Spleen (tissue), 11 donors: ENCODE measurements at regions not wholly inside any gene's neighbourhood (a gene's known extent, or its start where the extent isn't known, plus 50 kb on each side); places are given as distances from the start of the nearest gene placed in this dataset.

Experiments used
- DNase-seq: peaks from one replicate; pipeline ENCODE4 v3.0.0-alpha.2; 2020
- H3K27ac ChIP-seq, 8 donors: fragments of 200-600 bp; sonication (generic) in 7 of 8; 1 replicate in 4 of 8; 2 replicates in 4 of 8; pipeline versions ENCODE4 v1.5.0 to v1.8.0; 2016 to 2021; ENCODE audit warnings: inconsistent platforms in 4 of 8, mild to moderate bottlenecking in 4 of 8, moderate library complexity in 1 of 8
- H3K27me3 ChIP-seq, 7 donors: fragments of 200-600 bp; sonication (generic) in 6 of 7; replicated peaks in 1 of 7; 1 replicate in 4 of 7; 2 replicates in 3 of 7; pipeline versions ENCODE4 v1.5.0 to v1.8.0; 2016 to 2021; ENCODE audit warnings: inconsistent platforms in 3 of 7, mild to moderate bottlenecking in 1 of 7
- H3K36me3 ChIP-seq, 6 donors: fragments of 200-600 bp; sonication (generic) in 5 of 6; 1 replicate in 4 of 6; 2 replicates in 2 of 6; pipeline versions ENCODE4 v1.5.0 to v1.8.0; 2016 to 2021; ENCODE audit warnings: inconsistent platforms in 2 of 6
- H3K4me1 ChIP-seq, 6 donors: fragments of 200-600 bp; sonication (generic) in 5 of 6; 1 replicate in 3 of 6; 2 replicates in 3 of 6; pipeline versions ENCODE4 v1.5.0 to v1.8.0; 2016 to 2021; ENCODE audit warnings: inconsistent platforms in 3 of 6
- H3K4me3 ChIP-seq, 8 donors: fragments of 200-600 bp; sonication (generic) in 7 of 8; 1 replicate in 4 of 8; 2 replicates in 4 of 8; pipeline versions ENCODE4 v1.5.0 to v1.8.0; 2016 to 2021; ENCODE audit warnings: inconsistent platforms in 4 of 8, mild to moderate bottlenecking in 4 of 8, moderate library complexity in 2 of 8
- H3K9me3 ChIP-seq, 8 donors: fragments of 200-600 bp; sonication (generic) in 7 of 8; 1 replicate in 4 of 8; 2 replicates in 4 of 8; pipeline versions ENCODE4 v1.5.0 to v1.8.0; 2016 to 2021; ENCODE audit warnings: inconsistent platforms in 4 of 8
- POLR2A ChIP-seq, 3 donors: fragments of 450-650 bp; IDR thresholded peaks; one replicate each; pipeline ENCODE4 v1.5.1; 2017; ENCODE audit warnings: antibody characterized with exemption in 3 of 3, mild to moderate bottlenecking in 1 of 3
- POLR2AphosphoS5 ChIP-seq, 3 donors: sonication (generic); formaldehyde crosslinking; IDR thresholded peaks; one replicate each; pipeline ENCODE4 v1.5.1; 2017; ENCODE audit warnings: antibody characterized with exemption in 3 of 3
- WGBS, 5 donors: extraction: QIAGEN DNeasy Blood & Tissue Kit in 3 of 5; methylation state at CpG; one replicate each; pipeline versions ENCODE4 v1.1.5 to v1.1.7; 2013 to 2018; 5-methylcytosine and 5-hydroxymethylcytosine counted together
- intact Hi-C: fragments of 100-400 bp; cut with DNase I; formaldehyde crosslinking; loops from one replicate; pipeline ENCODE4 v1.15.0; 2023; ENCODE audit warnings: low total_unique reads
- TF ChIP-seq, protein P1 (sequence below), 11 experiments: fragments of 200-600 bp in 7 of 11; fragments of 450-650 bp in 4 of 11; sonication (generic) in 4 of 11; IDR thresholded peaks in 8 of 11; conservative IDR thresholded peaks in 3 of 11; 1 replicate in 7 of 11; 2 replicates in 4 of 11; pipeline versions ENCODE4 v1.4.0 to v1.8.0; 2016 to 2021; ENCODE audit warnings: antibody characterized with exemption in 11 of 11, inconsistent platforms in 4 of 11, mild to moderate bottlenecking in 1 of 11
- donor health status: healthy with polysubstance abuse.
- donor health status: DM: no; HTN: no; CAD: no; lungs with moderate emphysema.
- donor health status: DM: no; HTN: no; CAD: no.
- donor health status: Bipolar disorder and iron deficiency.
- donor health status: healthy.
- donor health status: DM: no; HTN: no; CAD: no.
- donor health status: DM: yes; HTN: yes; CAD: no.

DNA sequence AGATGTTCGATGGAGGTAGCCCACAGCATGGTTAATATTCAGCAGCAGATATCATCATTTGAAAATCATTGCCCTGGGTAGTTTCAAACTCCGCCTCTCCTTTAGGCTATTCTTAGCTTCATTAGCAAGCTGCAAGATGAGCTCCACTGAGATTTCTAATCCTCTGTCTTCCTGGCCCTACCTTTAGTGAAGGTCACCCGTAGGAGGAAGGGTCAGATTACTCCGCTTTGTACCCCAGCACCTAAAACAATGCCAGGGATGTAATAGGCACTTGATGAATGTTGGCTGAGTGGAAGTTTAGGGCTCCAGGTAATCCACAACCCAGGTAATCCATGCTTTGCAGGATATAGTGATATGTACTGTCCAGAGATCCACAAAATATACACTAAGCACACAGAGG is 260.1 kb upstream of the MTNR1B start:
- Histone ChIP-seq H3K4me3 (no peak overlapping the region), H3K9me3 (peaks cover 0 to 3% (median 0%) of the 10 kb centered on the region in 8 donors), H3K27me3 (peaks cover 0 to 33% (median 4%) of the 10 kb centered on the region in 7 donors), H3K4me1 (peaks cover 0 to 20% (median 0%) of the 10 kb centered on the region in 6 donors), H3K27ac (no peak overlapping the region), H3K36me3 (no peaks in the 10 kb centered on the region)
- TF ChIP-seq POLR2AphosphoS5 (IDR thresholded peaks at IDR 0.05) (no peak), POLR2A (IDR thresholded peaks at IDR 0.05) (no peak)
- TF ChIP-seq, protein P1, sequence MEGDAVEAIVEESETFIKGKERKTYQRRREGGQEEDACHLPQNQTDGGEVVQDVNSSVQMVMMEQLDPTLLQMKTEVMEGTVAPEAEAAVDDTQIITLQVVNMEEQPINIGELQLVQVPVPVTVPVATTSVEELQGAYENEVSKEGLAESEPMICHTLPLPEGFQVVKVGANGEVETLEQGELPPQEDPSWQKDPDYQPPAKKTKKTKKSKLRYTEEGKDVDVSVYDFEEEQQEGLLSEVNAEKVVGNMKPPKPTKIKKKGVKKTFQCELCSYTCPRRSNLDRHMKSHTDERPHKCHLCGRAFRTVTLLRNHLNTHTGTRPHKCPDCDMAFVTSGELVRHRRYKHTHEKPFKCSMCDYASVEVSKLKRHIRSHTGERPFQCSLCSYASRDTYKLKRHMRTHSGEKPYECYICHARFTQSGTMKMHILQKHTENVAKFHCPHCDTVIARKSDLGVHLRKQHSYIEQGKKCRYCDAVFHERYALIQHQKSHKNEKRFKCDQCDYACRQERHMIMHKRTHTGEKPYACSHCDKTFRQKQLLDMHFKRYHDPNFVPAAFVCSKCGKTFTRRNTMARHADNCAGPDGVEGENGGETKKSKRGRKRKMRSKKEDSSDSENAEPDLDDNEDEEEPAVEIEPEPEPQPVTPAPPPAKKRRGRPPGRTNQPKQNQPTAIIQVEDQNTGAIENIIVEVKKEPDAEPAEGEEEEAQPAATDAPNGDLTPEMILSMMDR (IDR thresholded peaks at IDR 0.05 in 8 of 11, conservative IDR thresholded peaks at IDR 0.05 in 3 of 11): no peak
- no peak for DNase-seq
- intact Hi-C loops: loop anchor here (10.0 kb wide), 1 partner anchor 65 kb away; no protein-coding TSS in a partner anchor
- 85 to 95% (median 90%) methylated on average over 4 of the region's 4 CpGs for WGBS, 5 donors

DNA sequence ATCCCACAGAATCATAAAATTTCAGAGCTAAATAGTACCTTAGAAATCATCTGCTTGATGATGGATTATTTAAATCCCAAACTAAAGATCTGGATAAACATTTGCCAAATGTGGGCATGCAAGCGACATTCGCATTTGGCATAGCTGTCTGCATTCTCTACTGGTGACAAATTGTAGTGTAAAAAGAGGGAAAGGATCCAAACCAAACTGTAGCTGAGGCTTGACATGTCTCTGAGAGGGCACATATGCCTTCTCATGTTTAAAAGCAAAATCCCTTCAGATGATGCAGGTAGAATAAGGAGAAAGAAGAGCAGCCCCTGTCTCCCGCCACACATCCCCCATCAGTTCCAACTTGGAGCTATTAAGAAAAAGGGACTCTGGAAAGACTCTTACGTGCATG is 257.5 kb upstream of the MTNR1B start:
- H3K27me3 ChIP-seq: peaks cover 0 to 22% (median 4%) of the 10 kb centered on the region in 7 donors
- no peaks in the 10 kb centered on the region for H3K9me3 ChIP-seq
- no peak overlapping the region for H3K4me3 ChIP-seq
- intact Hi-C loops: no loop called here
- no peaks in the 10 kb centered on the region for H3K36me3 ChIP-seq
- peaks cover 0 to 15% (median 0%) of the 10 kb centered on the region in 6 donors for H3K4me1 ChIP-seq
- TF ChIP-seq, protein P1 (IDR thresholded peaks at IDR 0.05 in 8 of 11, conservative IDR thresholded peaks at IDR 0.05 in 3 of 11): no peak
- no peak for TF ChIP-seq POLR2AphosphoS5 (IDR thresholded peaks at IDR 0.05)
- TF ChIP-seq POLR2A (IDR thresholded peaks at IDR 0.05): no peak
- DNase-seq: no peak
- WGBS, 5 donors: 85 to 92% (median 88%) methylated on average over 4 of the region's 4 CpGs
- no peak overlapping the region for H3K27ac ChIP-seq

DNA sequence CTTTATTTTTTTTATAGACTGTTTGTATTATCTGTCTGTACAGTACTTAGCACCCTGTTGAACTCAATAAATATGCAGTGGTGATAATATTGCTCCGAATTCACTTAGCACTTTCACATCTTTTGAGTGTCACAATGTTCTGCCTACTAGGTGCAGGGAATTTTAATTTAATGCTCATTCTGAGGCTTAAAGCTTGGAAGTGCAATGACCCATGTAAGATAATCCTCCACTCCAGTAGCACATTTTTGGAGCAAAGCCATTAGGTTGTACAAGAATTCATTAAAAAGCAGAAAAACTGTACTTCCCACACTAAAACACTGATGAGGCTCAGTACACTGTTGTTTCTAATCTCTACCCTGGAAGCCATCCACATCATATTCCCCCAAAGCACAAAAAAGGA is 255.3 kb upstream of the MTNR1B start:
- intact Hi-C loops: no loop called here
- H3K27ac ChIP-seq: no peak overlapping the region
- TF ChIP-seq POLR2A (IDR thresholded peaks at IDR 0.05) (no peak), POLR2AphosphoS5 (IDR thresholded peaks at IDR 0.05) (no peak)
- TF ChIP-seq, protein P1 (IDR thresholded peaks at IDR 0.05 in 8 of 11, conservative IDR thresholded peaks at IDR 0.05 in 3 of 11): no peak
- DNase-seq: no peak
- H3K27me3 ChIP-seq: peaks cover 0 to 14% (median 4%) of the 10 kb centered on the region in 7 donors
- 72 to 94% (median 80%) methylated on average over 1 of the region's 1 CpG for WGBS, 5 donors
- no peak overlapping the region for H3K4me3 ChIP-seq
- H3K36me3 ChIP-seq: no peaks in the 10 kb centered on the region
- H3K4me1 ChIP-seq: no peaks in the 10 kb centered on the region
- no peaks in the 10 kb centered on the region for H3K9me3 ChIP-seq

DNA sequence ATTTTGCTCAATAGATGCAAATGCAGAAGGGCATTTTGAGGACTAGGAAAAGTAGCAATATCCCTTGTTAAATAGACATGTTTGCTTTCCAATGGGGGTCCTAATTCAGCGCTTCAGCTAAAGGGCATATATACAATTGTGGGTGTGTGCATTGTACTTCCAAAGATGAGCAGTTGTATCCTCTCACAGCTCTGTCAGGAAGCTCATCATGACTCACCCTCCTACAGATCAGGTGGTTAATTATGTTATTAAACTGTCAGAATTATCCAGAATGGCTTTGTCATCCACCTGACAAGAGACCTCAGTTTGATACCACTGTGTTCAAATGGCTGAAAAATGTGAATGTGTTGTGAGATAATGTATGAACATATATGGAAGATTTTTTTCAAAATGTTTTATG is 252.2 kb upstream of the MTNR1B start:
- Histone ChIP-seq H3K27ac (no peak overlapping the region), H3K4me1 (no peaks in the 10 kb centered on the region), H3K4me3 (no peak overlapping the region), H3K36me3 (no peaks in the 10 kb centered on the region), H3K9me3 (peaks cover 0 to 5% (median under 1%) of the 10 kb centered on the region in 8 donors), H3K27me3 (peaks cover 0 to 10% (median 0%) of the 10 kb centered on the region in 7 donors)
- no peak for DNase-seq
- 89 to 100% (median 94%) methylated on average over 1 of the region's 1 CpG for WGBS, 5 donors
- TF ChIP-seq POLR2A (IDR thresholded peaks at IDR 0.05) (no peak), POLR2AphosphoS5 (IDR thresholded peaks at IDR 0.05) (no peak)
- TF ChIP-seq, protein P1 (IDR thresholded peaks at IDR 0.05 in 8 of 11, conservative IDR thresholded peaks at IDR 0.05 in 3 of 11): no peak
- intact Hi-C loops: no loop called here
